ENCODE measurements at regions not wholly inside any gene's neighbourhood (a gene's known extent, or its start where the extent isn't known, plus 50 kb on each side); places are given as distances from the start of the nearest gene placed in this dataset.
A peak's percentile ranks its signal among the peaks of the same experiment; 100 is the strongest.

DNA sequence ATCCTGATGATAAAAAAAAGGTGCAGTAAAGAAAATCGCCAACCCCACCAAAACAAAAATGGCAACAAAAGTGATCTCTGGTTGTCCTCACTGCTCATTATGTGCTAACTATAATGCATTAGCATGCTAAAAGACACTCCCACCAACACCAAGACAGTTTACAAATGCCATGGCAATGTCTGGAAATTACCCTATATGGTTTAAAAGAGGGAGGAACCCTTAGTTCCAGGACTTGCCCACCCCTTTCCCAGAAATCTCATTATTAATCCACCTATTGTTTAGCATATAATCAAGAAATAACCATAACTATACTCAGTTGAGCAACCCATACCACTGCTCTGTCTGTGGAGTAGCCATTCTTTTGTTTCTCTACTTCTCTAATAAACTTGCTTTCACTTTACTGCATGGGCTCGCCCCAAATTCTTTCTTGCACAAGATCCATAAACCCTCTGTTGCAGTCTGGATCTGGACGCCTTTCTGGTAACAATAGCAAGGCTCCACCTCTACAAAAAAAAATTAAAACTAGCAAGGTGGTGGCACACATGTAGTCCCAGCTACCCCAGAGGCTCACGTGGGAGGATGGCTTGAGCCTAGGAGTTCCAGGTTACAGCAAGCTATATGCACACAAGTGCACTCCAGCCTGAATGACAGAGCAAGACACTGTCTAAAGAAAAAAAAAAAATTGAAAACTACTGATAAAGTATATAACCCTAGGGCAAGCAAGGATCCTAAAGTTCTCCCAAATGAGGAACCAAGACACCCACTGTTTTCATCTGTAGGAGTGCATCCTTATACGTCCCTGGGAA lies 278.8 kb upstream of the JARID2 start:
- no peaks in the 10 kb centered on the region for H3K9me3 ChIP-seq (ENCODE audit: control insufficient read depth, low read depth, low read length)
- no peaks in the 10 kb centered on the region; the same call in 1 of the 2 replicates for H3K79me2 ChIP-seq (ENCODE audit: insufficient read depth, low read length)
- H2AFZ ChIP-seq (ENCODE audit: low read length), result no peak overlapping the region
- H3K27me3 ChIP-seq (ENCODE audit: insufficient read depth, low read length), result no peaks in the 10 kb centered on the region
- no peak overlapping the region for H2BK12ac ChIP-seq (ENCODE audit: insufficient read length, low read depth, low read length)
- peak overlapping the region; percentile 57 to 72 (median 60); a peak in 4 of 7 replicates for H3K27ac Mint-ChIP-seq
- peak overlapping the region; percentile 33 for H3K9ac ChIP-seq (ENCODE audit: extremely low read depth, insufficient read length, low read length)
- no peaks in the 10 kb centered on the region for H4K20me1 ChIP-seq (ENCODE audit: control insufficient read depth, insufficient read depth, insufficient read length)
- peaks cover 2% of the 10 kb centered on the region for H3K79me1 ChIP-seq (ENCODE audit: insufficient read depth, low read depth, low read length, poor library complexity, severe bottlenecking)
- H3K4me3 Mint-ChIP-seq, result no peak overlapping the region
- no peak overlapping the region for H2BK120ac ChIP-seq (ENCODE audit: low read depth, low read length, poor library complexity, severe bottlenecking)
- peaks cover 24% of the 10 kb centered on the region; the same call in 1 of the 2 replicates for H3K4me1 ChIP-seq (ENCODE audit: insufficient read depth, low read length)
- H3K56ac ChIP-seq (ENCODE audit: insufficient read length, low read depth, low read length), result no peak overlapping the region
- no peak overlapping the region for H3K23ac ChIP-seq (ENCODE audit: insufficient read length, low read depth, low read length)
- no peak for DNase-seq
- peaks cover 44 to 46% of the 10 kb centered on the region in 2 experiments for H3K4me1 Mint-ChIP-seq
- no peak overlapping the region for H3K4me2 ChIP-seq (ENCODE audit: insufficient read depth, insufficient read length, low read length)
- no peak overlapping the region for H3K18ac ChIP-seq (ENCODE audit: insufficient read length, low read depth, low read length)
- H3K9me3 Mint-ChIP-seq, result peaks cover 0 to 10% of the 10 kb centered on the region in 2 experiments; a peak in 2 of 5 replicates
- no peak overlapping the region for H4K8ac ChIP-seq (replicated peaks; ENCODE audit: insufficient read length, low read depth, low read length)
- no peak overlapping the region for H2AK5ac ChIP-seq (ENCODE audit: insufficient read length, low read length)
- no peak overlapping the region for H3K4ac ChIP-seq (ENCODE audit: low read depth, low read length)
- no peak overlapping the region; the same call in 1 of the 2 replicates for H2BK15ac ChIP-seq (ENCODE audit: low read depth, low read length)
- WGBS (ENCODE audit: extremely low coverage, insufficient read length, low lambda C conversion rate), result no CpG with 5 or more reads among the region's 5 CpGs
- H3K36me3 Mint-ChIP-seq (ENCODE audit: insufficient read depth in 1 of 3, low read depth in 3 of 3), result peaks cover 2 to 8% (median 7%) of the 10 kb centered on the region in 3 experiments; a peak in 4 of 7 replicates
- no peak overlapping the region for H3T11ph ChIP-seq (ENCODE audit: low read length)
- TF ChIP-seq CTCF (conservative IDR thresholded peaks at IDR 0.05), result no peak
- no peaks in the 10 kb centered on the region for H3K23me2 ChIP-seq (ENCODE audit: insufficient read length, low read depth, low read length, poor library complexity, severe bottlenecking)
- H4K91ac ChIP-seq (ENCODE audit: insufficient read length, low read depth, low read length), result no peak overlapping the region
- no peaks in the 10 kb centered on the region for H3K27me3 Mint-ChIP-seq (ENCODE audit: low read depth)
- H2BK20ac ChIP-seq (ENCODE audit: low read depth, low read length, poor library complexity, severe bottlenecking), result no peak overlapping the region
- no peak overlapping the region for H3K27ac ChIP-seq (ENCODE audit: insufficient read length, low read depth, low read length)
- H2BK5ac ChIP-seq (ENCODE audit: insufficient read length, low read length), result no peak overlapping the region
- no peak overlapping the region for H3K14ac ChIP-seq (ENCODE audit: insufficient read depth, low read length)
- no peak overlapping the region for H4K5ac ChIP-seq (ENCODE audit: insufficient read length, low read depth, low read length)
